ENCODE measurements at regions not wholly inside any gene's neighbourhood (a gene's known extent, or its start where the extent isn't known, plus 50 kb on each side); places are given as distances from the start of the nearest gene placed in this dataset.

GRCh38 chr10:36221101-36221500, 579.0 kb upstream of the FZD8 start:
- no peak overlapping the region for H4K8ac ChIP-seq (ENCODE audit: low read depth in 2 of 2, low read length in 2 of 2)
- no peak for ATAC-seq (ENCODE audit: low read depth)
- no peak overlapping the region for H3K4me3 ChIP-seq (ENCODE audit: insufficient read depth, low read depth, low read length)
- no peak overlapping the region for H3K4me2 ChIP-seq (ENCODE audit: low read depth, low read length)
- dilution Hi-C loops (cut with HindIII; ENCODE audit: low sequenced_read_pairs, unreplicated experiment): no loop called here
- H3K14ac ChIP-seq (replicated peaks; ENCODE audit: low read depth, low read length): no peak overlapping the region
- H3K9me3 ChIP-seq (ENCODE audit: control insufficient read depth, insufficient read depth, low read length): no peaks in the 10 kb centered on the region
- H2AK5ac ChIP-seq (ENCODE audit: low read depth, low read length): no peak overlapping the region
- WGBS, 2 experiments (ENCODE audit: extremely low coverage in 2 of 2, insufficient read length in 1 of 2): no CpG with 5 or more reads among the region's 1 CpG
- no peak overlapping the region for H2AFZ ChIP-seq (replicated peaks; ENCODE audit: low read length, poor library complexity)
- H3K56ac ChIP-seq (ENCODE audit: extremely low read depth, insufficient read depth, low read length): no peak overlapping the region
- no peaks in the 10 kb centered on the region for H3K36me3 ChIP-seq (ENCODE audit: control insufficient read depth, insufficient read depth, low read length)
- H2AK9ac ChIP-seq (replicated peaks; ENCODE audit: low read depth, low read length, poor library complexity): no peak overlapping the region
- no peak for DNase-seq
- no peak overlapping the region for H3K18ac ChIP-seq (ENCODE audit: low read depth, low read length)
- no peak overlapping the region for H3K23ac ChIP-seq (ENCODE audit: low read depth, low read length)
- ChIA-PET POLR2A (ENCODE audit: unreplicated experiment) (no interaction called here), CTCF (interaction anchor here (0.5 kb wide), 1 partner anchor 867 kb away, joined by 3 read pairs; no protein-coding TSS in a partner anchor)
- no peak overlapping the region for H4K91ac ChIP-seq (ENCODE audit: insufficient read depth, low read depth, low read length)
- no peak overlapping the region for H3K4ac ChIP-seq (ENCODE audit: low read depth, low read length)
- in situ Hi-C loops (cut with MboI; ENCODE audit: low sequenced_read_pairs): no loop called here
- intact Hi-C loops (cut with micrococcal nuclease): no loop called here
- H3K27ac ChIP-seq (ENCODE audit: insufficient read depth, low read length): no peak overlapping the region
- no peak for TF ChIP-seq NFE2L2 (IDR thresholded peaks at IDR 0.05; ENCODE audit: low read depth, low read length)
- TF ChIP-seq POLR2A (IDR thresholded peaks at IDR 0.05; ENCODE audit: low read depth, low read length): no peak
- H4K20me1 ChIP-seq (ENCODE audit: insufficient read depth, low read length): no peaks in the 10 kb centered on the region
- H2BK120ac ChIP-seq (ENCODE audit: low read depth, low read length): no peak overlapping the region
- no peaks in the 10 kb centered on the region for H3K79me1 ChIP-seq (ENCODE audit: low read depth in 1 of 2, low read length in 2 of 2)
- no peak overlapping the region for H2BK5ac ChIP-seq (ENCODE audit: low read depth, low read length, poor library complexity, severe bottlenecking)
- H2BK20ac ChIP-seq (ENCODE audit: low read depth, low read length): no peak overlapping the region
- no TSS peak for BruUV-seq (replicated peaks)
- H3K27me3 ChIP-seq (ENCODE audit: control insufficient read depth, insufficient read depth, low read length): no peaks in the 10 kb centered on the region
- no peak overlapping the region for H4K5ac ChIP-seq (ENCODE audit: low read depth, low read length)
- no peaks in the 10 kb centered on the region for H3K9me1 ChIP-seq (ENCODE audit: insufficient read depth, low read length)
- H2BK15ac ChIP-seq (ENCODE audit: low read depth, low read length): no peak overlapping the region
- no peaks in the 10 kb centered on the region; the same call in 1 of the 2 replicates for H3K4me1 ChIP-seq (ENCODE audit: control insufficient read depth, insufficient read depth, low read length)
- no peak overlapping the region for H3K9ac ChIP-seq (ENCODE audit: low read depth, low read length)

Measured in IMR-90 (cell line).